ENCODE measurements at regions not wholly inside any gene's neighbourhood (a gene's known extent, or its start where the extent isn't known, plus 50 kb on each side); places are given as distances from the start of the nearest gene placed in this dataset.

GRCh38 chr6:106895703-106896040 lies 78.9 kb downstream of the CD24 start:
- TF ChIP-seq, protein P1, sequence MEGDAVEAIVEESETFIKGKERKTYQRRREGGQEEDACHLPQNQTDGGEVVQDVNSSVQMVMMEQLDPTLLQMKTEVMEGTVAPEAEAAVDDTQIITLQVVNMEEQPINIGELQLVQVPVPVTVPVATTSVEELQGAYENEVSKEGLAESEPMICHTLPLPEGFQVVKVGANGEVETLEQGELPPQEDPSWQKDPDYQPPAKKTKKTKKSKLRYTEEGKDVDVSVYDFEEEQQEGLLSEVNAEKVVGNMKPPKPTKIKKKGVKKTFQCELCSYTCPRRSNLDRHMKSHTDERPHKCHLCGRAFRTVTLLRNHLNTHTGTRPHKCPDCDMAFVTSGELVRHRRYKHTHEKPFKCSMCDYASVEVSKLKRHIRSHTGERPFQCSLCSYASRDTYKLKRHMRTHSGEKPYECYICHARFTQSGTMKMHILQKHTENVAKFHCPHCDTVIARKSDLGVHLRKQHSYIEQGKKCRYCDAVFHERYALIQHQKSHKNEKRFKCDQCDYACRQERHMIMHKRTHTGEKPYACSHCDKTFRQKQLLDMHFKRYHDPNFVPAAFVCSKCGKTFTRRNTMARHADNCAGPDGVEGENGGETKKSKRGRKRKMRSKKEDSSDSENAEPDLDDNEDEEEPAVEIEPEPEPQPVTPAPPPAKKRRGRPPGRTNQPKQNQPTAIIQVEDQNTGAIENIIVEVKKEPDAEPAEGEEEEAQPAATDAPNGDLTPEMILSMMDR (IDR thresholded peaks at IDR 0.05; ENCODE audit: low read depth, low read length, missing input control) = no peak
- TF ChIP-seq RXRA (IDR thresholded peaks at IDR 0.05) = no peak
- no peak for TF ChIP-seq RAD21 (IDR thresholded peaks at IDR 0.05)
- TF ChIP-seq, protein P2, sequence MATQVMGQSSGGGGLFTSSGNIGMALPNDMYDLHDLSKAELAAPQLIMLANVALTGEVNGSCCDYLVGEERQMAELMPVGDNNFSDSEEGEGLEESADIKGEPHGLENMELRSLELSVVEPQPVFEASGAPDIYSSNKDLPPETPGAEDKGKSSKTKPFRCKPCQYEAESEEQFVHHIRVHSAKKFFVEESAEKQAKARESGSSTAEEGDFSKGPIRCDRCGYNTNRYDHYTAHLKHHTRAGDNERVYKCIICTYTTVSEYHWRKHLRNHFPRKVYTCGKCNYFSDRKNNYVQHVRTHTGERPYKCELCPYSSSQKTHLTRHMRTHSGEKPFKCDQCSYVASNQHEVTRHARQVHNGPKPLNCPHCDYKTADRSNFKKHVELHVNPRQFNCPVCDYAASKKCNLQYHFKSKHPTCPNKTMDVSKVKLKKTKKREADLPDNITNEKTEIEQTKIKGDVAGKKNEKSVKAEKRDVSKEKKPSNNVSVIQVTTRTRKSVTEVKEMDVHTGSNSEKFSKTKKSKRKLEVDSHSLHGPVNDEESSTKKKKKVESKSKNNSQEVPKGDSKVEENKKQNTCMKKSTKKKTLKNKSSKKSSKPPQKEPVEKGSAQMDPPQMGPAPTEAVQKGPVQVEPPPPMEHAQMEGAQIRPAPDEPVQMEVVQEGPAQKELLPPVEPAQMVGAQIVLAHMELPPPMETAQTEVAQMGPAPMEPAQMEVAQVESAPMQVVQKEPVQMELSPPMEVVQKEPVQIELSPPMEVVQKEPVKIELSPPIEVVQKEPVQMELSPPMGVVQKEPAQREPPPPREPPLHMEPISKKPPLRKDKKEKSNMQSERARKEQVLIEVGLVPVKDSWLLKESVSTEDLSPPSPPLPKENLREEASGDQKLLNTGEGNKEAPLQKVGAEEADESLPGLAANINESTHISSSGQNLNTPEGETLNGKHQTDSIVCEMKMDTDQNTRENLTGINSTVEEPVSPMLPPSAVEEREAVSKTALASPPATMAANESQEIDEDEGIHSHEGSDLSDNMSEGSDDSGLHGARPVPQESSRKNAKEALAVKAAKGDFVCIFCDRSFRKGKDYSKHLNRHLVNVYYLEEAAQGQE (IDR thresholded peaks at IDR 0.05) = no peak
- TF ChIP-seq, protein P3, sequence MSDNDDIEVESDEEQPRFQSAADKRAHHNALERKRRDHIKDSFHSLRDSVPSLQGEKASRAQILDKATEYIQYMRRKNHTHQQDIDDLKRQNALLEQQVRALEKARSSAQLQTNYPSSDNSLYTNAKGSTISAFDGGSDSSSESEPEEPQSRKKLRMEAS (IDR thresholded peaks at IDR 0.05) = no peak
- no peak for TF ChIP-seq TAF1 (conservative IDR thresholded peaks at IDR 0.05)
- TF ChIP-seq YY1 (IDR thresholded peaks at IDR 0.05) = no peak
- no peak for TF ChIP-seq JUND (IDR thresholded peaks at IDR 0.05)
- TF ChIP-seq ZBTB33 (IDR thresholded peaks at IDR 0.05) = no peak
- no peak for TF ChIP-seq HNF4A (conservative IDR thresholded peaks at IDR 0.05)
- no peak for TF ChIP-seq SP1 (IDR thresholded peaks at IDR 0.05)
- no peak for TF ChIP-seq EGR1 (IDR thresholded peaks at IDR 0.05; ENCODE audit: low read depth in 2 of 2)
- no peak for TF ChIP-seq NR2F2 (IDR thresholded peaks at IDR 0.05)
- TF ChIP-seq GABPA (IDR thresholded peaks at IDR 0.05 in 1 of 2, conservative IDR thresholded peaks at IDR 0.05 in 1 of 2) = no peak
